A549 (cell line): ENCODE measurements at regions not wholly inside any gene's neighbourhood (a gene's known extent, or its start where the extent isn't known, plus 50 kb on each side); places are given as distances from the start of the nearest gene placed in this dataset.

ENCODE experiments used
- ATAC-seq, 2 experiments: fragments of 200-7000 bp in 1 of 2; fragments of >200 bp in 1 of 2; cut with Nextera tagmentation in 1 of 2; cut with Tn5 transposase in 1 of 2; 3 replicates each; pipeline versions ENCODE4 v1.8.0 to v1.9.1; 2018 to 2020; ENCODE audit warnings: mild to moderate bottlenecking in 1 of 2, moderate library complexity in 1 of 2
- CTCF ChIA-PET: fragments of 300-600 bp; sonication (Branson Sonifier 250); formaldehyde crosslinking; extraction: SDS; loops from one replicate; lab custom pipeline; 2021; ENCODE audit warnings: antibody characterized with exemption, inconsistent platforms; lab: Yijun Ruan, JAX
- POLR2A ChIA-PET: fragments of 350-600 bp; formaldehyde crosslinking; extraction: SDS; loops from one replicate; lab custom pipeline; 2021; ENCODE audit warnings: antibody characterized with exemption, inconsistent platforms; lab: Yijun Ruan, JAX
- DNase-seq, 2 experiments: peaks; one replicate each; pipeline versions ENCODE4 v3.0.0 to v3.0.0-alpha.2; 2011 to 2016; ENCODE audit warnings: low read depth in 1 of 2, low spot score in 1 of 2
- FAIRE-seq: peaks from 2 replicates; lab custom pipeline; 2011; peaks lifted over from hg19 to GRCh38; lab: Jason Lieb, UNC
- H3K27ac ChIP-seq, 2 experiments: fragments of >200 bp; sonication (Bioruptor Twin); formaldehyde crosslinking; 3 replicates each; pipeline ENCODE4 v1.5.1; 2016 to 2017
- H3K4me1 ChIP-seq: fragments of >200 bp; sonication (Bioruptor Twin); formaldehyde crosslinking; 3 replicates; pipeline ENCODE4 v1.6.1; 2016
- H3K4me2 ChIP-seq: fragments of >200 bp; sonication (Bioruptor Twin); formaldehyde crosslinking; 3 replicates; pipeline ENCODE4 v1.6.1; 2016
- H3K4me3 ChIP-seq: fragments of >200 bp; sonication (Bioruptor Twin); formaldehyde crosslinking; 3 replicates; pipeline ENCODE4 v1.5.1; 2016
- H3K9me3 ChIP-seq: fragments of >200 bp; sonication (Bioruptor Twin); formaldehyde crosslinking; 3 replicates; pipeline ENCODE4 v1.6.1; 2016
- CEBPB ChIP-seq, 2 experiments: fragments of >200 bp in 1 of 2; sonication (Bioruptor Twin) in 1 of 2; formaldehyde crosslinking in 1 of 2; IDR thresholded peaks; 2 replicates each; pipeline ENCODE4 v1.6.1; 2012 to 2016
- E2F6 ChIP-seq: IDR thresholded peaks from 2 replicates; pipeline ENCODE4 v1.6.1; 2012; ENCODE audit warnings: low read depth, borderline replicate concordance
- EP300 ChIP-seq, 2 experiments: fragments of >200 bp; sonication (Bioruptor Twin); formaldehyde crosslinking; IDR thresholded peaks; 2 replicates in 1 of 2; 3 replicates in 1 of 2; pipeline ENCODE4 v1.6.1; 2016 to 2017
- ESRRA ChIP-seq: fragments of 150-350 bp; IDR thresholded peaks from 2 replicates; pipeline ENCODE4 v1.6.1; 2014; ENCODE audit warnings: mild to moderate bottlenecking, low read length, borderline replicate concordance
- FOSB ChIP-seq: fragments of 250-450 bp; sonication (Bioruptor Pico); IDR thresholded peaks from 2 replicates; pipeline ENCODE4 v1.5.0; 2020; ENCODE audit warnings: mild to moderate bottlenecking, moderate library complexity
- HES2 ChIP-seq: fragments of >200 bp; sonication (Bioruptor Twin); formaldehyde crosslinking; IDR thresholded peaks from 2 replicates; pipeline ENCODE4 v1.6.1; 2016
- HOXB13 ChIP-seq: fragments of 250-450 bp; sonication (Bioruptor Pico); IDR thresholded peaks from 2 replicates; pipeline ENCODE4 v1.5.0; 2020; ENCODE audit warnings: low read depth, mild to moderate bottlenecking, moderate library complexity
- HOXB5 ChIP-seq: fragments of 250-450 bp; sonication (Bioruptor Pico); IDR thresholded peaks from 2 replicates; pipeline ENCODE4 v1.5.0; 2020; ENCODE audit warnings: mild to moderate bottlenecking, moderate library complexity
- JUN ChIP-seq, 2 experiments: fragments of >200 bp; sonication (Bioruptor Twin); formaldehyde crosslinking; IDR thresholded peaks; 2 replicates in 1 of 2; 3 replicates in 1 of 2; pipeline ENCODE4 v1.6.1; 2016 to 2017
- JUNB ChIP-seq: fragments of >200 bp; sonication (Bioruptor Twin); formaldehyde crosslinking; IDR thresholded peaks from 2 replicates; pipeline ENCODE4 v1.6.1; 2016
- MAFK ChIP-seq: fragments of 450-650 bp; IDR thresholded peaks from 2 replicates; pipeline ENCODE4 v1.6.1; 2014; ENCODE audit not compliant: partially characterized antibody
- MAX ChIP-seq: IDR thresholded peaks from 2 replicates; pipeline ENCODE4 v1.6.1; 2012
- NPAS2 ChIP-seq: fragments of 250-450 bp; sonication (Bioruptor Pico); IDR thresholded peaks from 2 replicates; pipeline ENCODE4 v1.8.0; 2022; ENCODE audit warnings: mild to moderate bottlenecking, moderate library complexity, borderline replicate concordance
- NR3C1 ChIP-seq: fragments of >200 bp; sonication (Bioruptor Twin); formaldehyde crosslinking; IDR thresholded peaks from 3 replicates; pipeline ENCODE4 v1.6.1; 2017
- PBX3 ChIP-seq: IDR thresholded peaks from 2 replicates; pipeline ENCODE4 v1.6.1; 2012
- POLR2AphosphoS2 ChIP-seq: conservative IDR thresholded peaks from 2 replicates; pipeline ENCODE4 v1.6.1; 2012; ENCODE audit warnings: low read length, improper control_type of control experiment, inconsistent platforms
- RCOR1 ChIP-seq: fragments of 150-350 bp; IDR thresholded peaks from 2 replicates; pipeline ENCODE4 v1.6.1; 2014; ENCODE audit warnings: antibody characterized with exemption, low read length, low read depth
- RFX5 ChIP-seq: fragments of 450-650 bp; IDR thresholded peaks from 2 replicates; pipeline ENCODE4 v1.7.1; 2014; ENCODE audit warnings: antibody characterized with exemption, mild to moderate bottlenecking, moderate library complexity
- TP53 ChIP-seq: fragments of 250-450 bp; sonication (Bioruptor Pico); IDR thresholded peaks from 2 replicates; pipeline ENCODE4 v1.5.0; 2021; ENCODE audit warnings: mild to moderate bottlenecking, moderate library complexity
- ZC3H11A ChIP-seq: fragments of 450-650 bp; IDR thresholded peaks from 2 replicates; pipeline ENCODE4 v1.6.1; 2014; ENCODE audit warnings: antibody characterized with exemption, mild to moderate bottlenecking
- WGBS: methylation state at CpG from one replicate; pipeline ENCODE4 v1.1.6; 2017; ENCODE audit errors: missing lambda C conversion rate; 5-methylcytosine and 5-hydroxymethylcytosine counted together
- TF ChIP-seq, protein P1 (sequence below): fragments of 450-650 bp; IDR thresholded peaks from 2 replicates; pipeline ENCODE4 v1.6.1; 2014; ENCODE audit warnings: antibody characterized with exemption
- TF ChIP-seq, protein P2 (sequence below): fragments of 150-350 bp; IDR thresholded peaks from 2 replicates; pipeline ENCODE4 v1.6.1; 2014; ENCODE audit warnings: low read depth, mild to moderate bottlenecking, low read length
- TF ChIP-seq, protein P3 (sequence below): fragments of 250-450 bp; sonication (Bioruptor Pico); IDR thresholded peaks from 2 replicates; pipeline ENCODE4 v1.5.0; 2020; ENCODE audit warnings: low read depth, mild to moderate bottlenecking, moderate library complexity

GRCh38 chr1:222459652-222460051 lies 88.3 kb downstream of the HHIPL2 start:
- H3K4me3 ChIP-seq = no peak overlapping the region
- POLR2A ChIA-PET = no interaction called here
- no peak for FAIRE-seq

GRCh38 chr1:222457513-222457912 lies 90.4 kb downstream of the HHIPL2 start:
- no peak overlapping the region for H3K4me2 ChIP-seq
- FAIRE-seq = no peak
- ATAC-seq = no peak
- DNase-seq = no peak
- TF ChIP-seq, protein P1, sequence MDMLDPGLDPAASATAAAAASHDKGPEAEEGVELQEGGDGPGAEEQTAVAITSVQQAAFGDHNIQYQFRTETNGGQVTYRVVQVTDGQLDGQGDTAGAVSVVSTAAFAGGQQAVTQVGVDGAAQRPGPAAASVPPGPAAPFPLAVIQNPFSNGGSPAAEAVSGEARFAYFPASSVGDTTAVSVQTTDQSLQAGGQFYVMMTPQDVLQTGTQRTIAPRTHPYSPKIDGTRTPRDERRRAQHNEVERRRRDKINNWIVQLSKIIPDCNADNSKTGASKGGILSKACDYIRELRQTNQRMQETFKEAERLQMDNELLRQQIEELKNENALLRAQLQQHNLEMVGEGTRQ = no peak
- TF ChIP-seq, all 56 proteins: peak for 0
- Histone ChIP-seq H3K27ac (no peak overlapping the region), H3K4me3 (no peak overlapping the region), H3K4me1 (peaks cover 4% of the 10 kb centered on the region; the same call in 2 of the 3 replicates), H3K9me3 (peaks cover 11% of the 10 kb centered on the region; the same call in 2 of the 3 replicates)
- ChIA-PET CTCF (interaction anchor here (2.8 to 3.9 kb wide), 2 partner anchors 980 to 1647 kb away, joined by 14 to 62 read pairs; no protein-coding TSS in a partner anchor), POLR2A (no interaction called here)
- 5% methylated on average over 1 of the region's 1 CpG for WGBS

More at GRCh38 chr1:222459652-222460051, 88.3 kb downstream of the HHIPL2 start:
- CTCF ChIA-PET = no interaction called here
- DNase-seq (no peak), ATAC-seq (no peak)
- Histone ChIP-seq H3K4me1 (peaks cover 4% of the 10 kb centered on the region; the same call in 2 of the 3 replicates), H3K27ac (no peak overlapping the region), H3K4me2 (no peak overlapping the region), H3K9me3 (peaks cover 11% of the 10 kb centered on the region; the same call in 2 of the 3 replicates)
- 15% methylated on average over 3 of the region's 3 CpGs for WGBS
- TF ChIP-seq HES2 (no peak), MAX (no peak), HOXB5 (CRISPR knock-in tag) (no peak), PBX3 (no peak), JUNB (no peak), TP53 (CRISPR knock-in tag) (no peak), HOXB13 (no peak), RFX5 (no peak), NPAS2 (CRISPR knock-in tag) (no peak), RCOR1 (no peak)
- TF ChIP-seq, protein P2, sequence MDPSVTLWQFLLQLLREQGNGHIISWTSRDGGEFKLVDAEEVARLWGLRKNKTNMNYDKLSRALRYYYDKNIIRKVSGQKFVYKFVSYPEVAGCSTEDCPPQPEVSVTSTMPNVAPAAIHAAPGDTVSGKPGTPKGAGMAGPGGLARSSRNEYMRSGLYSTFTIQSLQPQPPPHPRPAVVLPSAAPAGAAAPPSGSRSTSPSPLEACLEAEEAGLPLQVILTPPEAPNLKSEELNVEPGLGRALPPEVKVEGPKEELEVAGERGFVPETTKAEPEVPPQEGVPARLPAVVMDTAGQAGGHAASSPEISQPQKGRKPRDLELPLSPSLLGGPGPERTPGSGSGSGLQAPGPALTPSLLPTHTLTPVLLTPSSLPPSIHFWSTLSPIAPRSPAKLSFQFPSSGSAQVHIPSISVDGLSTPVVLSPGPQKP = no peak
- TF ChIP-seq, all 56 proteins: peak for 0

GRCh38 chr1:222457084-222457483 lies 90.8 kb downstream of the HHIPL2 start:
- Histone ChIP-seq H3K4me2 (no peak overlapping the region), H3K4me1 (peaks cover 4% of the 10 kb centered on the region; the same call in 2 of the 3 replicates), H3K27ac (no peak overlapping the region), H3K4me3 (no peak overlapping the region), H3K9me3 (peaks cover 11% of the 10 kb centered on the region; the same call in 2 of the 3 replicates)
- ChIA-PET CTCF (interaction anchor here (1.0 to 7.1 kb wide), 6 partner anchors 8 to 1647 kb away, joined by 3 to 68 read pairs (median 38); no protein-coding TSS in a partner anchor), POLR2A (no interaction called here)
- no peak for TF ChIP-seq TP53 (CRISPR knock-in tag)
- no peak for TF ChIP-seq FOSB (CRISPR knock-in tag)
- no peak for TF ChIP-seq E2F6
- TF ChIP-seq POLR2AphosphoS2 = no peak
- TF ChIP-seq NR3C1 = no peak
- no peak for TF ChIP-seq MAFK
- TF ChIP-seq RCOR1 = no peak
- no peak for TF ChIP-seq JUN (IDR thresholded peaks at IDR 0.05)
- TF ChIP-seq JUNB = no peak
- TF ChIP-seq CEBPB (IDR thresholded peaks at IDR 0.05) = no peak
- TF ChIP-seq ZC3H11A = no peak
- no peak for TF ChIP-seq ESRRA
- no peak for TF ChIP-seq EP300 (IDR thresholded peaks at IDR 0.05)
- TF ChIP-seq, protein P3, sequence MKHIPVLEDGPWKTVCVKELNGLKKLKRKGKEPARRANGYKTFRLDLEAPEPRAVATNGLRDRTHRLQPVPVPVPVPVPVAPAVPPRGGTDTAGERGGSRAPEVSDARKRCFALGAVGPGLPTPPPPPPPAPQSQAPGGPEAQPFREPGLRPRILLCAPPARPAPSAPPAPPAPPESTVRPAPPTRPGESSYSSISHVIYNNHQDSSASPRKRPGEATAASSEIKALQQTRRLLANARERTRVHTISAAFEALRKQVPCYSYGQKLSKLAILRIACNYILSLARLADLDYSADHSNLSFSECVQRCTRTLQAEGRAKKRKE (CRISPR knock-in tag) = no peak
- FAIRE-seq (no peak), ATAC-seq (no peak), DNase-seq (no peak)
- 32% methylated on average over 1 of the region's 1 CpG for WGBS
